GM12878 (cell line): ENCODE measurements at regions not wholly inside any gene's neighbourhood (a gene's known extent, or its start where the extent isn't known, plus 50 kb on each side); places are given as distances from the start of the nearest gene placed in this dataset.

Experiments used
- ATAC-seq: fragments of 200-7000 bp; cut with Tn5 transposase; 3 replicates; pipeline ENCODE4 v1.9.1; 2020; ENCODE audit warnings: mild to moderate bottlenecking, moderate library complexity
- BruUV-seq: library from RNA; stranded (reverse); fragments of 400-500 nt; replicated peaks from 2 replicates; lab custom pipeline; 2021; lab: Mats Ljungman, UMichigan
- CTCF ChIA-PET: fragments of 300-600 bp; sonication (Branson Sonifier 250); formaldehyde crosslinking; extraction: SDS; loops from one replicate; lab custom pipeline; 2021; ENCODE audit warnings: inconsistent platforms; lab: Yijun Ruan, JAX
- POLR2A ChIA-PET: fragments of 350-600 bp; formaldehyde crosslinking; extraction: SDS; loops from one replicate; lab custom pipeline; 2021; ENCODE audit warnings: inconsistent platforms; lab: Charles Lee
- RAD21 ChIA-PET: fragments of 300-600 bp; sonication (Branson Sonifier 250); formaldehyde crosslinking; loops from one replicate; lab custom pipeline; 2023; ENCODE audit warnings: antibody characterized with exemption; ENCODE audit not compliant: unreplicated experiment; lab: Charles Lee
- SMC1A ChIA-PET: fragments of 300-600 bp; sonication (Branson Sonifier 250); formaldehyde crosslinking; loops from one replicate; lab custom pipeline; 2023; ENCODE audit not compliant: unreplicated experiment, uncharacterized antibody; lab: Charles Lee
- DNase-seq: peaks from one replicate; pipeline ENCODE4 v3.0.0-alpha.2; 2011; ENCODE audit warnings: low read depth, low spot score
- FAIRE-seq: peaks from 3 replicates; lab custom pipeline; 2011; peaks lifted over from hg19 to GRCh38; lab: Jason Lieb, UNC
- H2AFZ ChIP-seq: 2 replicates; pipeline ENCODE4 v1.6.0; 2011; ENCODE audit warnings: low read depth, low read length, control low read depth; ENCODE audit not compliant: control insufficient read depth
- H3K27ac ChIP-seq: 2 replicates; pipeline ENCODE4 v1.5.1; 2011; ENCODE audit warnings: control low read depth; ENCODE audit not compliant: control insufficient read depth, insufficient read depth
- H3K27me3 ChIP-seq, 2 experiments: replicated peaks in 1 of 2; 2 replicates each; pipeline versions ENCODE4 v1.6.0 to v1.6.1; 2011; ENCODE audit warnings: low read length in 1 of 2; ENCODE audit not compliant: control insufficient read depth in 2 of 2, insufficient read depth in 2 of 2
- H3K36me3 ChIP-seq, 2 experiments: 2 replicates each; pipeline ENCODE4 v1.5.1; 2011; ENCODE audit warnings: low read length in 1 of 2; ENCODE audit not compliant: control insufficient read depth in 2 of 2, insufficient read depth in 2 of 2
- H3K4me1 ChIP-seq: 2 replicates; pipeline ENCODE4 v1.6.1; 2011; ENCODE audit warnings: mild to moderate bottlenecking, low read length, moderate library complexity, mixed read lengths; ENCODE audit not compliant: control insufficient read depth, insufficient read depth
- H3K4me2 ChIP-seq: 2 replicates; pipeline ENCODE4 v1.6.0; 2011; ENCODE audit warnings: control low read depth; ENCODE audit not compliant: control insufficient read depth, insufficient read depth
- H3K4me3 ChIP-seq: fragments of 200-600 bp; sonication (generic); 2 replicates; pipeline ENCODE4 v1.5.1; 2016
- H3K79me2 ChIP-seq: 2 replicates; pipeline ENCODE4 v1.6.0; 2011; ENCODE audit warnings: low read length; ENCODE audit not compliant: control insufficient read depth, insufficient read depth
- H3K9ac ChIP-seq: 2 replicates; pipeline ENCODE4 v1.8.0; 2011; ENCODE audit warnings: low read length, control low read depth, mixed read lengths; ENCODE audit not compliant: control insufficient read depth, insufficient read depth
- H3K9me3 ChIP-seq: replicated peaks from 3 replicates; pipeline ENCODE4 v1.5.1; 2011; ENCODE audit warnings: mild to moderate bottlenecking, low read length; ENCODE audit not compliant: control insufficient read depth, insufficient read depth
- H4K20me1 ChIP-seq: 2 replicates; pipeline ENCODE4 v1.6.0; 2011; ENCODE audit not compliant: control insufficient read depth, insufficient read depth
- MEF2A ChIP-seq: IDR thresholded peaks from 2 replicates; pipeline ENCODE4 v1.6.1; 2011; ENCODE audit warnings: low read depth, mild to moderate bottlenecking, low read length, moderate library complexity; ENCODE audit not compliant: insufficient read depth
- MTA2 ChIP-seq: fragments of 450-650 bp; IDR thresholded peaks from 2 replicates; pipeline ENCODE4 v1.6.1; 2016; ENCODE audit warnings: low read depth, mild to moderate bottlenecking, moderate library complexity
- NFYA ChIP-seq: IDR thresholded peaks from 2 replicates; pipeline ENCODE4 v1.6.1; 2011; ENCODE audit warnings: low read depth, mild to moderate bottlenecking, low read length, improper control_type of control experiment, borderline replicate concordance
- NFYB ChIP-seq: IDR thresholded peaks from 2 replicates; pipeline ENCODE4 v1.6.1; 2011; ENCODE audit warnings: low read depth, mild to moderate bottlenecking, low read length, improper control_type of control experiment, moderate library complexity; ENCODE audit not compliant: insufficient read depth
- NR2F1 ChIP-seq: fragments of 450-650 bp; conservative IDR thresholded peaks from 2 replicates; pipeline ENCODE4 v1.6.1; 2017; ENCODE audit warnings: mild to moderate bottlenecking
- SRF ChIP-seq, 2 experiments: IDR thresholded peaks; 2 replicates each; pipeline ENCODE4 v1.6.1; 2011; ENCODE audit warnings: low read depth in 2 of 2, low read length in 2 of 2, mild to moderate bottlenecking in 1 of 2, moderate library complexity in 1 of 2
- TCF3 ChIP-seq: IDR thresholded peaks from 2 replicates; pipeline ENCODE4 v1.6.1; 2012; ENCODE audit warnings: low read depth, mild to moderate bottlenecking, low read length, borderline replicate concordance; ENCODE audit not compliant: insufficient read depth
- YBX1 ChIP-seq: fragments of 450-650 bp; IDR thresholded peaks from 2 replicates; pipeline ENCODE4 v1.6.1; 2016; ENCODE audit warnings: antibody characterized with exemption
- ZBED1 ChIP-seq: IDR thresholded peaks from 2 replicates; pipeline ENCODE4 v1.6.1; 2016; ENCODE audit warnings: borderline replicate concordance
- ZBTB4 ChIP-seq: fragments of 450-650 bp; formaldehyde crosslinking; IDR thresholded peaks from 2 replicates; pipeline ENCODE4 v1.4.0; 2022; ENCODE audit warnings: mild to moderate bottlenecking, moderate library complexity
- ZNF217 ChIP-seq: fragments of 450-650 bp; IDR thresholded peaks from 2 replicates; pipeline ENCODE4 v1.6.1; 2017; ENCODE audit warnings: antibody characterized with exemption, mild to moderate bottlenecking
- ZNF592 ChIP-seq: fragments of 450-650 bp; IDR thresholded peaks from 2 replicates; pipeline ENCODE4 v1.6.1; 2017; ENCODE audit warnings: mild to moderate bottlenecking, moderate library complexity
- WGBS: methylation state at CpG from one replicate; pipeline ENCODE4 v1.1.6; 2016; ENCODE audit warnings: low lambda C conversion rate; ENCODE audit not compliant: insufficient replicate concordance, insufficient coverage; ENCODE audit errors: missing lambda C conversion rate; 5-methylcytosine and 5-hydroxymethylcytosine counted together
- in situ Hi-C: fragments of 300-500 bp; cut with MboI; formaldehyde crosslinking; loops from 9 replicates; pipeline ENCODE4 v1.14.3; 2018; ENCODE audit warnings: mixed read lengths
- intact Hi-C: fragments of 100-400 bp; cut with micrococcal nuclease; formaldehyde crosslinking; loops from one replicate; pipeline ENCODE4 v1.14.2; 2022; ENCODE audit not compliant: unreplicated experiment

- Histone ChIP-seq H3K4me1 (no peaks in the 10 kb centered on the region), H3K9ac (no peak overlapping the region), H3K4me3 (no peak overlapping the region), H3K27me3 (no peaks in the 10 kb centered on the region), H3K4me2 (no peak overlapping the region), H2AFZ (no peak overlapping the region), H3K9me3 (no peaks in the 10 kb centered on the region), H3K27ac (no peak overlapping the region), H3K79me2 (no peaks in the 10 kb centered on the region), H3K36me3 (no peaks in the 10 kb centered on the region), H4K20me1 (no peaks in the 10 kb centered on the region)
- in situ Hi-C loops: no loop called here
- WGBS: 0% methylated on average over 2 of the region's 2 CpGs
- no peak for TF ChIP-seq MEF2A
- no peak for TF ChIP-seq ZNF217
- TF ChIP-seq NFYB: no peak
- TF ChIP-seq TCF3: no peak
- no peak for TF ChIP-seq ZBED1
- TF ChIP-seq SRF (IDR thresholded peaks at IDR 0.05; ENCODE audit: low read depth in 2 of 2, low read length in 2 of 2): no peak
- no peak for TF ChIP-seq NFYA
- no peak for TF ChIP-seq NR2F1
- no peak for TF ChIP-seq MTA2
- no peak for TF ChIP-seq YBX1
- no peak for TF ChIP-seq ZBTB4 (CRISPR knock-in tag)
- TF ChIP-seq ZNF592: no peak
- BruUV-seq: no TSS peak
- ChIA-PET SMC1A (interaction anchor here (0.5 kb wide), 1 partner anchor 29 kb away, joined by 3 read pairs; no protein-coding TSS in a partner anchor), POLR2A (interaction anchor here (1.2 kb wide), 1 partner anchor 10 kb away, joined by 4 read pairs; no protein-coding TSS in a partner anchor), RAD21 (no interaction called here), CTCF (interaction anchor here (1.2 to 1.4 kb wide), 2 partner anchors 114 to 439 kb away, joined by 3 read pairs; no protein-coding TSS in a partner anchor)
- DNase-seq: no peak
- intact Hi-C loops: no loop called here
- ATAC-seq: no peak
- FAIRE-seq: no peak
Measured at GRCh38 chr20:7262803-7263202, 495.3 kb downstream of the BMP2 start.
